GM18507 (cell line): ENCODE measurements at regions not wholly inside any gene's neighbourhood (a gene's known extent, or its start where the extent isn't known, plus 50 kb on each side); places are given as distances from the start of the nearest gene placed in this dataset.

Experiments used
- DNase-seq: peaks from one replicate; pipeline ENCODE4 v3.0.0; 2011; ENCODE audit warnings: low read depth; ENCODE audit not compliant: insufficient read length; ENCODE audit errors: extremely low spot score
- FAIRE-seq: peaks from 2 replicates; lab custom pipeline; 2011; peaks lifted over from hg19 to GRCh38; lab: Jason Lieb, UNC

DNA sequence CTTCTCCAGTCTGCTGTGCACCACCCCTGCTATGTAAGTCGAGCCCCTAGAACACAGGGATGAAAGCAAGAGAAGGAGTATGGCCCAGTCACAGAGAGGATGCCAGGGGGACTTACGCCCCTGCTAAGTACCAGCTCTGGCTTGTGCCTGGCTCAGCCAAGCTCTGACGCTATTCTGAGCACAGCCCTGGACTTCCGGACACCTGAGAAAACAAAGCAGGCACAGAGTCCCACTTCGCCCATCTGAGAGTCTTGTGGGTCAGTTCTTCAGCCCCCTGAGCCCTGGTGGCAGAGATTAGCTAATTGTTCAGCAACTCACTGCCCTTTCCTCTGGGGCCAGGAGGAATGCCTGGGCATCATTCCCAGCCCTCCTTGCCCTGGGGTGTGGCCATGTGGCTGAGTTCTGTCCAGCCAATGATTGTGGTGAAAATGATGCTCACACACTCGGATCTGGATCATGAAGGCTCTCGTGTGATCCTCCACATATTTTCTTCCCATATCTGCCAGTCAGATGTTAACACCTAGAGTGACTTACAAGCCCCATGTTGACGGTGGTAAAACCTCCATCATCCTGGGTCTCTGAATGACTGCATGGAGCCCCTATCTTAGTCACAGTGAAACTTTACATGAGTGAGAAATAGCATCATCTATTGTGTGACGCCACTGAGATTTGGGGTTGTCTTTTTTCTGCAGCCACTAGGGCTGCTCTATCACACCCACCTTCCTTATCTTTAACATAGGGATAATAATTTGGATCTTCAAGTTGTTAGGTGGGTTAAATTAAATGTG lies 105.7 kb downstream of the TPRA1 start:
- no peak for FAIRE-seq
- no peak for DNase-seq

DNA sequence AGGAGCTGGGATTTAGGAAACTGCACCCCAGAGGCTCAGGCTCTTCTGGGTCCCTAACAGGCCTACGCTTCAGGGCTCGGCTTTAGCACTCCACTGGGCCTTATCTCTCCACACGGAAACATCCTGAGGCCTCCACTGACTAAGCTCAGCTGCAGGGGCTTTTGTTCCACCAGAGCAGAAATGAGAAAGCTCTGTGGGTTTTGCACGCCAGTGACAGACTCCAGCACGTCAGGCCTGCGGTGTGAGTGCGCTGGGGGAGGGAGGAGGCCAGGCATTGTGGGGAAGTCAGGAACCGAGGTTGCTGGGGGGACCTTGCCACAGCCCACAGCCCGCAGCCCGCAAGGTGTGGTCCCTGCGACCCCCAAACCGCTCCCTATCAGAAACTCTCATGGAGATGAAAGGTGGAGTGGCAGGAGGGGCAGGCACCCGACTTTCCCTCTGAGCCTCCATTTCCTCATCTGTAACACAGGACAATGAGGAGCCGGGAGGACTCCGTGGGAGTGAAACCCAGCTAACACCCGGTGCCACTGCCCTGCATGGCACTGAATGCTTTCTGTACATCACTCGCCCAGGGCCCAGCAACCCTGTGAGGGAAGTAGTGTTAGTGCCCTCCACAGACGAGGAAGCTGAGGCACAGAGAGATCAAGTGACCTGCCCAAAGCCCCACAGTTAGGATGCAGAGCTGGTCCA lies 106.5 kb downstream of the TPRA1 start:
- FAIRE-seq = peak; percentile 76
- peak; percentile 38 for DNase-seq

DNA sequence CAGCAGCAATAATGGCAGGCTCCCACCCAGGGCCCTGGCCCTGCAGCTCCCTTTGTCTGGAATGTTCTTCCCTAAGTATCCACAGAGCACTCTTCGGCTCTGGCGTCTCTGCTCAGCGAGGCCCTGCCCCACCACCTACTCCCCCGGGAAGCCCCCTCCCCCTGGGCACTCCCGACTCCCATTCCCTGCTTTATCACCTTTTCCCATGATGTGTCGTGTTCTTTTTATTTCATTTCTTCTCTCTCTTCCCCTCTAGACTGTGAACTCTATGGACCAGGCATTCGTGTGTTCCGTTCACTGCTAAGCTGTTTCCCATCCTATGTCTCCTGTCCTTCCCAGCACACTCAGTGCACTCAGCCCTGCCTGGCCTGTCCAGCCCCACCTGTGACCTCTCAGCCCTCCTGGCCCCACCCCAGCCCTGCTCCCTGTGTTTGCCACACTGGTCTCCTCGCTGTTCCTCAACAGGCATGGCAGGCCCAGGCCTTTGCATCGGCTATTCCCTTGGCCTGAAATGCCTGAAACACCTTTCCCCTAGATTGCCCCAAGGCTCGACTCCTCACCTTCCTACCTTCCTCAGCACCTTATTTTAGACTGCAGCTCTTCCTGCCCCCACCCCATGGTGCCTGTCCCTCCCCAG lies 107.4 kb downstream of the TPRA1 start:
- FAIRE-seq (no peak), DNase-seq (no peak)

DNA sequence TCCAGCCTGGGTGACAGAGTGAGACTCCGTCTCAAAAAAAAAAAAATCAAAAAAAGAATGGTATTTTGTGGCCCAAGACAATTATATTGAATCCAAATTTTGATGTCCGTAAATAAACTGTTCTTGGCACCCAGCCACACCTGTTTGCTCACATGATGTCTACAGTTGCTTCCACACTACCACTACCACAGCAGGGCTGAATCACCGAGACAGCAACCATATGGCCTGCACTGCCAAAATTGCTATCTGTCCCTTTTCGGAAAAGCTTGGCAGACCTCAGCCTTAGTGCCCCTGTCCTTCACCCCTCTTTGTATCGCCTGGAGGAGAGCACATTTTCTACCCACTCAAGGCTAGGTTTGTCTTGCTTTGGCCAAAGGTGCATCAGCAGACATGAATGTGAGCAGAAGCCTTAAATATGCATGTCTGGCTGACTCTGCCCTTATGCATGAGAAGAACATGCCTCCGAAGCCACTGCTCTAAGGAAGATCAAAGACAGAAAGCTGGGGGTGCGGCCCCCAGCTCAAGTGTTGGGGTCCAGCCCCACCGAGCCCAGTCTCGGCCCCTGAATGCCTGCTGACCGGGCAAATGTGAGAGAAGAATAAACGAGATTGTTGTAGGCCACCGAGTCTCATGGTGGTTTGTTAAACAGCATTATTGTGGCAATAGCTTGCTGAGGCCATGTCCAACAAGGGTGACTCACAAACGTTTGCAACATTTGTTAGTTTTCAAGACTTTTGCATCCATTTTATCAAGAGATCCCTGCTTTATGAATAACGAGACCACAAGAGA lies 108.1 kb downstream of the TPRA1 start:
- FAIRE-seq (no peak), DNase-seq (no peak)

DNA sequence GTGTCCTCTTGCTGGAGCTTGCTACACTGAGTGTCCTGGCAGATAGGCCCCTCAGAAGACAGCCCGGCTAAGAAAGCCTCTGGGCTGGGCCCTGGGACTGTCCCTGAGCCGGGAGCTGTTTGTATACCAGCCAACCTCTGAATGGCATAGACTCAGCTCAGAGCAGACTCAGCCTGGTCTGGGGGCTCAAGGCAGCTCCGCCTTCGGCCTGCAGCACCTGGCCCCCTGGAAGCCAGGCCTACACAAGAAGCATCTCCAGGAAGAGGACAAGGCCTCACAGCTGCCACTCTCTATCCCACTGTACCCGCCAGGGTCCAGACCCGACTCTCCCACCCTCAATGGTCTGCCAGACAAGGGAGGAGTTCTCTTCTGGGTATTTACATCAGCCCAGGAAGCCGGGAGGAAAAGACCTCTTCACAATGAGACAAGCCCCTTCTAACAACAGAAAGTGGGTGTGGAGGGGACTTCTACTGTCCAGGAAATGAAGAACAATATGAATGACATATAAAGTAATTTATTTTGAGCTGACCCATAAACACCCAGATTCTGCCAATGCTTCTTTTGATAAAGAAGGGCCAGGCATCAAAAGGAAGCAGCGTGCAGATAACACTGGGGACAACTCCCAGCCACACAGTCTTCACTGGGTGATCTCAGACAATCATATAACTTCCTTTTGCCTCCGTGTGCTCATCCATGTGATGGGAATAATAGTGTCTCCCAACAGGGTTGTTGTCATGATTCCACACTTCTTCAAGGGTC lies 110.2 kb downstream of the TPRA1 start:
- no peak for DNase-seq
- FAIRE-seq = no peak

DNA sequence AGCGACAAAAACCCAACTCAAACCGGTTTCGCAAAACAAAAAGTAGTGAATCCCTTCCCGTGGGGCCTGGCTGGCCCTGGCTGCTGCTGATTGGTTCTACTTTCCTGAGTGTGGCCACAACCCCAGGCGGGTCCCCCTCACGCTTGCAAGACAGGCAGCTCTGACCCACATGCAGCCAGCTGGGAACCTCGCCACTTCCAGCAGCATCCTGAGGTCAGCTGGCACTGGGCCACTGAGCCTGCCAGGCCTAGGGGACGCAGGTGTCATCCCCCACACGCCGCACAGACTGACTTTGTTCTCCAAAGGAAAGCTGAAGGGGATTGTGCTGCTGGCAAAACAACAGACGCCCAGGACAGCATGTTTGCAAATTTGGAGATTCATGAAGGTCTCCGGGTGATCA lies 111.1 kb downstream of the TPRA1 start:
- DNase-seq (no peak), FAIRE-seq (no peak)

DNA sequence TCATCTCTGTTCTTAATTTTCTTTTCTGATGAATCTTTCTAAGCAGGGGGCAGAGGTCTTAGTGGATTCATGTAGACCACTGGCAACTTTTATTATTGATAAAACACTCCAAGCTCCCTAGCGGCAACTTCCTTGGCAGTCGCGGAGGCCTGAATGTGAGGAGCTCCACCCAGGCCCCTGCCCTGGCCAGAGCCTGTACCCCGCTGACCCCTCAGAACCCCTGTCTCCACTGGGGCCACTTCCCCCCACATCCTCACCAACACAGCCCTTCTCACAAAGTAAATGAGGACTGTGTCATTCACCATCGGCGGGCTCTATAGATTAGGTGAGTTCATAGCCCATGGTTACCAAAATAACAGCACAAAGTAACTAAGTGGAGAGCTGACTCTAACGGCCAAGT lies 111.6 kb downstream of the TPRA1 start:
- DNase-seq (no peak), FAIRE-seq (no peak)

DNA sequence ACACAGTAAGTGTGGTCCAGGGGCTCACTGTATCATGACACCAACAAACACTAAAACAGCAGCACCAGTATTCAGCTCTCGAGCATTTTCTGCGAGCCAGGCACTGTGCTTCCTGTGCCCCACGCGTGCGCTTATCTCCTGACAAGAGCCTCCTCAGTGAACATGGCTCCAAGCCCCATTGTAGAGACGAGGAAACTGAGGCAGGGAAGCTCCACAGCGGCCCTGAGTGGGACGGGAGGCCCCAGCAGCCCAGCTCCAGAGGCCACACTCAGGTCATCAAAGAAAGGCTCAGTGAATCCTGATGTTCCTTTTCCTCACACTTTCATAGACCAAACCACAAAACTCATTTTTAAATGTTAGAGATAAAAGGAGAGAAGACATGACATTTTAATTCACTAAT lies 113.1 kb downstream of the TPRA1 start:
- DNase-seq (no peak), FAIRE-seq (no peak)

DNA sequence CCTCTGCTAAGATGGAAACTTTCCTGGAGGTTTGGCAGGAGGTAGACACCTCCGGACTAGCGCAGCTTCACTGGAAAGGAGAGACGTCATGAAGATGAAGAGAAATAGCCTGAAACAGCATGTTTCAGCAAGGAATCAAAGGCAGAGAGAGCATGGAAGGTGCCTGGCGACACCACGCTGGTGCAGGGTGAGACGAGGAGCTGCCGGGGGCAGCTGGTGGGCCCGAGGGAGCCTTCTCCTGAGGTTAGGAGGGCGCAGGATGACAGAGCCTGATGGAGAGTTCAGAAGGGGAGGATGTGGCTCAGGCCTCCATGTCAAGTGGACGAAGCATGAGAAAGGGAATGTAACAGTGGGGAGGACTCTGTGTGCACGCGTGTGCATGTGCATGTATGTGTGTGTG lies 113.6 kb downstream of the TPRA1 start:
- FAIRE-seq (no peak), DNase-seq (no peak)

DNA sequence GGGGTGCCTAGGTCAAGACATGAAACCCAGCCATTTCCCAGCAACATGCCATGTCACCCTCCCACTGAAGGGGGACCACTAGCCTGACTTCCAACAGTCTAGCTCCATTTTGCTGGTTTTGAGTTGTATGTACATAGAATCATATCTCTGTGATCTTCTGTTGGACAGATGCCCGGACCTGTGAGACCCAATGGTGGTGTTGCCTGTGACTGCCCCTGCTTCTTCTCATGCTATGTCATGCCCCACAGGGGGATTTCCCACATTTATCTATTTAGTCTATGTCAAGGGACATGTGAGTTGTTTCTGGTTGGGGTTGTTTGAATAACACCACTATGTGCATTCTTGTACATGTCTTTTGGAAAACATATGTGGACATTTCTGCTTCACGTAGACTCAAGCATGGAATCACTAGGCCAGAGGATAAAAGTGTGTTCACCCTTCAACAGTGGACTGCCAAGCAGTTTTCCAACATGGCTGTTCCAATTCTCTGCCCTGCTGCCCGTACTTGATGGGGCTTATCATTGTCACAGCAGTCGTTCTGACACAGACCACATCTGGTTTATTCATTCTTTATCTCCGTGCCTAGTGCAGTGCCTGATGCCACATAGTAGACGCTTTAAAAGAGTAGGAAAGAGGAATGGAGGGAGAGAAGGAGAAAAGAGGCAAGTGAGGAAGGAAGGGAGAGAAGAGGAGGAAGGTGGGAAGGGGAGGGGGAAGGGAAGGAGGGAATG lies 114.4 kb downstream of the TPRA1 start:
- DNase-seq (no peak), FAIRE-seq (no peak)

DNA sequence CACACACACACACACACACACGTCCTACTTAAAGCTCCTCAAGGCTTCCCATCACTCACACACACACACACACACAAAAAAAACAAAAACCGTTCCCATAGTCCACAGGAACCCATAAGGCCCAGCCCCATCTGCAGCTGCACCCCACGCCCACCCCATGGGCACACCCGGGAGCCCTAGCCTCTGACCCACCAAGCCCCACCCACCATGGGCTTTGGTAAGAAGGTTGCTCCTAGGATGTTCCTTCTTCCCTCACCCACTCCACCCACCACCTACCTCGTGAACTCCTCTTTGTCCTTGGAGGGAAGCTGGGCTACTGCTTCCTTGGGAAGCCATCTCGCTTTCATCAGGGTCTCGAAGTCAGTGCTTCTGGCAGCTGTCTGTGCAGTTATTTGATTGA lies 115.1 kb downstream of the TPRA1 start:
- DNase-seq (no peak), FAIRE-seq (no peak)

DNA sequence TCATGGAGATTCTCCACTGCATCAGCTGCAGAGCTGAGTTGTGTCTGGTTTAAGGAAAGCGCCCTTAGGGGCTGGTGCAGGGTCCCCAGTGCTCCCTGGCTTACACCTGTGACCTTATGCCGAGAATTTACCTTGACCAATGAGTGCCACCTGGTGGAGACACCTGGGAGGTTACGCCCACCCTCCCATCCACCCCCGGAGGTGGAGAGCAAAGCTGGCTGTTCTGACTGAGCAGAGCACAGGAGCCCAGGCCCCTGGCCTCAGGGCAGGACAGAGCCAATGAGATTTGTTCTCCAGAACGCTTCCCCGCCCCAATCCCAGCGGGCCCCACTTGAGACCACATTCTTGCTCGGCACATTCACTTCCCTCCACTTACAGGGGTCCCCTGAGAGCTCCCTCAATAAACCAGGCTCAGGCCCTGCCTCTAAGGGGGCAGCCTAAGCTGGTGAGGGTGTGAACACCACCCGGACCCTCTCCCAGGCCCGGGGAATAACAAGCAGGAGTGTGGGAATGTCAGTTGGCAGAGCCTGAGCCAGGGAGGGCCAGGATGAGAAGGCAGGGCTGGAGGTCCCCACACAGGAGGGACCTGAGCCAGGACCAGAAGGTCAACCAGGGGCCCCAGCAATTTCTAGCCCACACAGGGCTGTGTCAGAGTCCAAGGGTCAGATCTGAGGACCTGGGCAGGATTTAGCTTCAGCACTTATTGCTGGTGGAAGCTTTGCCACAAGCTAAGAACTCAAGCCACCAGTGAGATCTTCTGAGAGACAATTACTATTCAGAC lies 117.1 kb downstream of the TPRA1 start:
- DNase-seq (no peak), FAIRE-seq (no peak)

DNA sequence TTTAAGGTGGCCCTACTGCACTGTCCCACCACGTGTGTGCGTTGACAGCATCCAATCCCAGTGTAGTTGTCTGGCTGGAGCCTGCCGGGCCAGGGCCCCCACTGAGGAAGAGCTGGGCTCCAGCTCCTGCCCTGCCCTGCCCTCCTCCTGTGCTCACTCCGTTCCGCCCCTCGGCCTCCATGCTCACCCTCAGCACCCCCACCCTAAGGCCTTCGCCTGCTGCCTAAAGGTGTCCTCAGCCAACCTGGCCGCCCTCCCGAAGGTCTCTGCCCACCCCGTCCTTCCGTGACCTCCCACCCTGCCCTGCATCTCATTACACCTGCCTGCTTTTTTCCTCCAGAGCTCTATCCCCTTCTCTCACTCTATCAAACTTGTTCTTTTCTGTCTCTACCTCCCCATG lies 118.0 kb downstream of the TPRA1 start:
- FAIRE-seq (no peak), DNase-seq (no peak)

DNA sequence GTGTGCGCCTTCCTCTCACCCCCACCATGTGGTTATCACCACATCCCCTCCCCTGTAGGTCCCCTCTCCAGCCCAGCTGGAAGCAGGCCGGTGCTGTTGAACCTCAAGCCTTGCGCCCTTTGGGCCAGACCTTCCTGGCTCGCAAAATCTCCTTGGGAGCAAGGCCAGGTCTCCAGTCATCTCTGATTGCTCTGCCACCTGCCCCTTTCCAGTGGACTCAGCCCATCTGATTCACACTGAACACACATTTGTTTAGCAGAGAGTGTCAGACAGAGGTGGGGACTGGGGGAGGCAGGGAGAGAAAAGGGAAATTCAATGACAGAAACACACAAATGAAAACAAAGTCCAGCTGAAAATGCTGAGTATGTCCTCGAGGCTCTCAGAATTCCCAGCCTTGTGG lies 119.4 kb downstream of the TPRA1 start:
- FAIRE-seq (no peak), DNase-seq (no peak)

DNA sequence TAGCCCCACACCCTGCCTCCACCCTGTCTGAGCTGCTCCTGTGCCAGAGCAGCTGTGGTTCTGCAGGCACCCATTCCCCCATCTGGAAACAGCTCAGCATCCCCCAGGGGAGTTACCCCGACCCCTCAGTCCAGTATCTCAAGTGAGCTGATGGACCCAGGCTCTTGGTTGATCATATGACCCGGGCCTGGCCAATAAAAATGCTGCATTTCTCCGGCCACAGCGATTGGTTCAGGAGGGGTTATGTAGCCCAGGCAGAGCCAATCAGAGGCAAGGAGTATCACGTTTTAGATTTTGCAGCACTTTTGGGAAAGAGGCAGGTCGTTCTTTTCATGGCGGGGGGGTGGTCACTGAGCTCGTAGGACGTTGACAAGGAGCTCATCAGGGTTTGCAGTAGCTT lies 120.8 kb downstream of the TPRA1 start:
- no peak for FAIRE-seq
- no peak for DNase-seq

DNA sequence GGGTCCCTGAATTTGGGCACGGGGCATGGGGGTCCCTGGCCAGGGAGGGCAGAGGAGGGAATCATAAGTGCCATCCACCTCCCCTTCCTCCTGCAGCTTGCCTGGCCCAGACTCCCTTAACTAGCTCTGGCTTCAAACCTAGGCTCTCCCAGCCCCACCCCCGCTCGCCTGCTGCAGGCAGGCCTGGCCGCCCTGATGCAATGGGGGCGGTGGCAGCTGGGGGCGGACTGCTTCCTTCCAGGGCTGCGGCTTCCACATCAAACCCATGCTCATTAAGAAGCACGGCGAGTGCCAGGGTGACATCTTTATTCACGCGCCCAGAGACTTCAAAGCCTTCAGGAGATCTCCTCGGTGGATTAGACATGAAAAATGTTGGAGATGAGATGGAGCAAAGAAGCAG lies 123.1 kb downstream of the TPRA1 start:
- DNase-seq = no peak
- no peak for FAIRE-seq

DNA sequence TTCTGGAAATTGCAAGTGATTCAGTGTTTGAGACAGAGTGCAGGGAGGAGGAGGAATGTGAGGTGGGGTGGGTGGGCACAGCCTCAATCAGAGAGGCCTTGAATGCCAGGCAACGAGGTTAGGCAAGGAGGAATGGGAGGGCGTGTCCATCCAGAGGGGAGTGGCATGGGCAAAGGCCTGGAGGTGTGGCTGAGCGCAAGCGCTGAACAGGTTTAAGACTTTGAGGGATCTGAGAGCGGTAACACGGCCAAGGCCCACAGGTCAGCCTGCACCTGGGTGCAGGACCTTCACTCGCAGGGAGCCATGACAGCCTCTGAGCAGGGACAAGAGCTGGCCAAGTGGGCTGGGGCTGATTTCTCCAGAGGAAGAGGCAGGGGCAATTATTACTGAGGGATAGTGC lies 125.9 kb downstream of the TPRA1 start:
- FAIRE-seq = no peak
- no peak for DNase-seq

DNA sequence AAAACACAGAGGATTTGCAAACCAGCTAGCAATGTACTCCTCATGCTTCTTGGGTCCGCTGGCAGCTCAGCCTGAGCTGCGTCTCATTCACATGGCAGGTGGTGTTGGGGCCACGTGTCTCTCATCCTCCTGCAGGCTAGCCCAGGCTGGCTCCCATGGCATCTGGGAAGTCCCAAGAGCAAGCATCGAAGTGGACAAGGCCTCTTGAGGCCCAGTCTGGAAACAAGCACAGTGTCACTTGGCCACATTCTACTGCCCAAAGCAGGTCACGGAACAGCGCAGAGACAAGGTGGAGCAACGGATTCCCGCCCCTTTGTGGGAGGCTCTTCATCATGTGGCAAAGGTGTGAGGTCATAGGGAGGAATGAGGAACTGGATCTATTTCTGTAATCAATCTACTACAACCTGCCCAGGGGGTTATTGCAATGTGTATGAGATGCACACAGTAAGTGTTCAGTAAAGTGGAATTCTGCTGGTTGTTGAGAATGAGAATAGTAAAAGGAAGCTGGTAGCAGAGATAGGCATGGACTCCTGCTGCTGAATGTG lies 128.3 kb downstream of the TPRA1 start:
- no peak for FAIRE-seq

More for the DNA sequence above, 128.3 kb downstream of the TPRA1 start:
- no peak for DNase-seq
